ENCODE measurements at regions not wholly inside any gene's neighbourhood (a gene's known extent, or its start where the extent isn't known, plus 50 kb on each side); places are given as distances from the start of the nearest gene placed in this dataset.

- peak; percentile 22; the same call in 1 of the 2 replicates for TF ChIP-seq THAP9 (CRISPR knock-in tag; IDR thresholded peaks at IDR 0.05; ENCODE audit: borderline replicate concordance)
- TF ChIP-seq, protein P1, sequence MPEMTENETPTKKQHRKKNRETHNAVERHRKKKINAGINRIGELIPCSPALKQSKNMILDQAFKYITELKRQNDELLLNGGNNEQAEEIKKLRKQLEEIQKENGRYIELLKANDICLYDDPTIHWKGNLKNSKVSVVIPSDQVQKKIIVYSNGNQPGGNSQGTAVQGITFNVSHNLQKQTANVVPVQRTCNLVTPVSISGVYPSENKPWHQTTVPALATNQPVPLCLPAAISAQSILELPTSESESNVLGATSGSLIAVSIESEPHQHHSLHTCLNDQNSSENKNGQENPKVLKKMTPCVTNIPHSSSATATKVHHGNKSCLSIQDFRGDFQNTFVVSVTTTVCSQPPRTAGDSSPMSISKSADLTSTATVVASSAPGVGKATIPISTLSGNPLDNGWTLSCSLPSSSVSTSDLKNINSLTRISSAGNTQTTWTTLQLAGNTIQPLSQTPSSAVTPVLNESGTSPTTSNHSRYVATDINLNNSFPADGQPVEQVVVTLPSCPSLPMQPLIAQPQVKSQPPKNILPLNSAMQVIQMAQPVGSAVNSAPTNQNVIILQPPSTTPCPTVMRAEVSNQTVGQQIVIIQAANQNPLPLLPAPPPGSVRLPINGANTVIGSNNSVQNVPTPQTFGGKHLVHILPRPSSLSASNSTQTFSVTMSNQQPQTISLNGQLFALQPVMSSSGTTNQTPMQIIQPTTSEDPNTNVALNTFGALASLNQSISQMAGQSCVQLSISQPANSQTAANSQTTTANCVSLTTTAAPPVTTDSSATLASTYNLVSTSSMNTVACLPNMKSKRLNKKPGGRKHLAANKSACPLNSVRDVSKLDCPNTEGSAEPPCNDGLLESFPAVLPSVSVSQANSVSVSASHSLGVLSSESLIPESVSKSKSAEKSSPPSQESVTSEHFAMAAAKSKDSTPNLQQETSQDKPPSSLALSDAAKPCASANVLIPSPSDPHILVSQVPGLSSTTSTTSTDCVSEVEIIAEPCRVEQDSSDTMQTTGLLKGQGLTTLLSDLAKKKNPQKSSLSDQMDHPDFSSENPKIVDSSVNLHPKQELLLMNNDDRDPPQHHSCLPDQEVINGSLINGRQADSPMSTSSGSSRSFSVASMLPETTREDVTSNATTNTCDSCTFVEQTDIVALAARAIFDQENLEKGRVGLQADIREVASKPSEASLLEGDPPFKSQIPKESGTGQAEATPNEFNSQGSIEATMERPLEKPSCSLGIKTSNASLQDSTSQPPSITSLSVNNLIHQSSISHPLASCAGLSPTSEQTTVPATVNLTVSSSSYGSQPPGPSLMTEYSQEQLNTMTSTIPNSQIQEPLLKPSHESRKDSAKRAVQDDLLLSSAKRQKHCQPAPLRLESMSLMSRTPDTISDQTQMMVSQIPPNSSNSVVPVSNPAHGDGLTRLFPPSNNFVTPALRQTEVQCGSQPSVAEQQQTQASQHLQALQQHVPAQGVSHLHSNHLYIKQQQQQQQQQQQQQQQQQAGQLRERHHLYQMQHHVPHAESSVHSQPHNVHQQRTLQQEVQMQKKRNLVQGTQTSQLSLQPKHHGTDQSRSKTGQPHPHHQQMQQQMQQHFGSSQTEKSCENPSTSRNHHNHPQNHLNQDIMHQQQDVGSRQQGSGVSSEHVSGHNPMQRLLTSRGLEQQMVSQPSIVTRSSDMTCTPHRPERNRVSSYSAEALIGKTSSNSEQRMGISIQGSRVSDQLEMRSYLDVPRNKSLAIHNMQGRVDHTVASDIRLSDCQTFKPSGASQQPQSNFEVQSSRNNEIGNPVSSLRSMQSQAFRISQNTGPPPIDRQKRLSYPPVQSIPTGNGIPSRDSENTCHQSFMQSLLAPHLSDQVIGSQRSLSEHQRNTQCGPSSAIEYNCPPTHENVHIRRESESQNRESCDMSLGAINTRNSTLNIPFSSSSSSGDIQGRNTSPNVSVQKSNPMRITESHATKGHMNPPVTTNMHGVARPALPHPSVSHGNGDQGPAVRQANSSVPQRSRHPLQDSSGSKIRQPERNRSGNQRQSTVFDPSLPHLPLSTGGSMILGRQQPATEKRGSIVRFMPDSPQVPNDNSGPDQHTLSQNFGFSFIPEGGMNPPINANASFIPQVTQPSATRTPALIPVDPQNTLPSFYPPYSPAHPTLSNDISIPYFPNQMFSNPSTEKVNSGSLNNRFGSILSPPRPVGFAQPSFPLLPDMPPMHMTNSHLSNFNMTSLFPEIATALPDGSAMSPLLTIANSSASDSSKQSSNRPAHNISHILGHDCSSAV (CRISPR knock-in tag; IDR thresholded peaks at IDR 0.05; ENCODE audit: borderline replicate concordance): no peak
These were observed 68.4 kb downstream of the VEGFA start (continued) for GRCh38 chr6:43838276-43839036.
